Activated naive CD4-positive, alpha-beta T cell treated with anti-CD3 and anti-CD28 coated beads, Interleukin-2, amount 50 U/mL, for 24 hours (primary cell): ENCODE measurements at regions not wholly inside any gene's neighbourhood (a gene's known extent, or its start where the extent isn't known, plus 50 kb on each side); places are given as distances from the start of the nearest gene placed in this dataset.
"Not testable (repeated sequence)": the region's sequence is repeated elsewhere in the genome, so short reads cannot be mapped to it uniquely, and the experiment has no call there.

Experiments
- H3K27ac Mint-ChIP-seq: one replicate; pipeline ENCODE4 v1.8.0; 2021; ENCODE audit warnings: mild to moderate bottlenecking, mixed read lengths
- H3K27me3 Mint-ChIP-seq: one replicate; pipeline ENCODE4 v1.8.0; 2021; ENCODE audit warnings: mixed read lengths
- H3K36me3 Mint-ChIP-seq: one replicate; pipeline ENCODE4 v1.8.0; 2021; ENCODE audit warnings: mixed read lengths
- H3K4me1 Mint-ChIP-seq: one replicate; pipeline ENCODE4 v1.8.0; 2021; ENCODE audit warnings: mixed read lengths
- H3K4me3 Mint-ChIP-seq: one replicate; pipeline ENCODE4 v1.8.0; 2021; ENCODE audit warnings: mild to moderate bottlenecking, mixed read lengths
- H3K9me3 Mint-ChIP-seq: one replicate; pipeline ENCODE4 v1.8.0; 2021; ENCODE audit warnings: mixed read lengths

GRCh38 chr7:96770758-96771157, 61.1 kb upstream of the SEM1 start:
- no peaks in the 10 kb centered on the region for H3K4me1 Mint-ChIP-seq
- peaks cover 22% of the 10 kb centered on the region for H3K27me3 Mint-ChIP-seq
- peaks cover 5% of the 10 kb centered on the region for H3K9me3 Mint-ChIP-seq
- H3K36me3 Mint-ChIP-seq, result no peaks in the 10 kb centered on the region
- no peak overlapping the region for H3K27ac Mint-ChIP-seq
- no peak overlapping the region for H3K4me3 Mint-ChIP-seq

GRCh38 chr7:96772139-96772694, 62.6 kb upstream of the SEM1 start:
- Mint-ChIP-seq H3K27ac (no peak overlapping the region), H3K4me1 (no peaks in the 10 kb centered on the region), H3K4me3 (no peak overlapping the region), H3K27me3 (peaks cover 22% of the 10 kb centered on the region), H3K9me3 (peaks cover 5% of the 10 kb centered on the region), H3K36me3 (no peaks in the 10 kb centered on the region)

GRCh38 chr7:96773483-96773882, 63.8 kb upstream of the SEM1 start:
- H3K9me3 Mint-ChIP-seq, result peaks cover 5% of the 10 kb centered on the region

GRCh38 chr7:96774358-96774757, 64.7 kb upstream of the SEM1 start:
- Mint-ChIP-seq H3K27ac (no peak overlapping the region), H3K9me3 (no peaks in the 10 kb centered on the region), H3K36me3 (no peaks in the 10 kb centered on the region), H3K4me3 (no peak overlapping the region), H3K27me3 (peaks cover 19% of the 10 kb centered on the region), H3K4me1 (no peaks in the 10 kb centered on the region)

More at GRCh38 chr7:96773483-96773882, 63.8 kb upstream of the SEM1 start:
- no peaks in the 10 kb centered on the region for H3K36me3 Mint-ChIP-seq
- no peak overlapping the region for H3K27ac Mint-ChIP-seq
- peaks cover 21% of the 10 kb centered on the region for H3K27me3 Mint-ChIP-seq
- H3K4me1 Mint-ChIP-seq, result no peaks in the 10 kb centered on the region
- H3K4me3 Mint-ChIP-seq, result no peak overlapping the region

DNA sequence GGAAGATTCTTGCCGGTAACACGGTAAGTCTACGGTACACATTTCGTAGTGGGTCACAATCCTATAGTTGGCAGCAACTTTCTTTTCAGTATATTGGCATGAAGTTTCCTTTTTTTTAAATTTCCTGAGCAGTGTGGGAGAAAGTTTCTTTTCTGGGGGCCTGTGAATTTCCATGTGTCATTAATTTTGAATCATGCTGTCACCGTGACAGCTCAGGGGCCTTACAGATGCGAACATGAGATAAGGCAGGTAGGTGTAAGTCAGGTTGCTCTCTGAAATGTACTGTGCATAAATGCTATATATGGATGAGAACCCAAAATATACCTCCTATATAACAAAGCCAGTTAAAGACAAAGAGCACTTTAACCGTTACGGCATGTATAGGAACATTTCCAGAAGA, 65.4 kb upstream of the SEM1 start:
- Mint-ChIP-seq H3K36me3 (no peaks in the 10 kb centered on the region), H3K27me3 (peaks cover 15% of the 10 kb centered on the region), H3K4me3 (no peak overlapping the region), H3K9me3 (no peaks in the 10 kb centered on the region), H3K4me1 (no peaks in the 10 kb centered on the region), H3K27ac (no peak overlapping the region)

- H3K27me3 Mint-ChIP-seq, result peaks cover 11% of the 10 kb centered on the region
- H3K4me3 Mint-ChIP-seq, result no peak overlapping the region
- no peak overlapping the region for H3K27ac Mint-ChIP-seq
- H3K36me3 Mint-ChIP-seq, result no peaks in the 10 kb centered on the region
- H3K4me1 Mint-ChIP-seq, result peaks cover 5% of the 10 kb centered on the region
- H3K9me3 Mint-ChIP-seq, result no peaks in the 10 kb centered on the region
Measured at GRCh38 chr7:96778263-96778662, 68.6 kb upstream of the SEM1 start.

GRCh38 chr7:96781919-96782318, 72.3 kb upstream of the SEM1 start:
- H3K27ac Mint-ChIP-seq, result no peak overlapping the region
- H3K36me3 Mint-ChIP-seq, result no peaks in the 10 kb centered on the region
- no peaks in the 10 kb centered on the region for H3K9me3 Mint-ChIP-seq
- no peaks in the 10 kb centered on the region for H3K27me3 Mint-ChIP-seq
- no peak overlapping the region for H3K4me3 Mint-ChIP-seq
- peaks cover 5% of the 10 kb centered on the region for H3K4me1 Mint-ChIP-seq

GRCh38 chr7:96782686-96783298, 73.1 kb upstream of the SEM1 start:
- H3K36me3 Mint-ChIP-seq, H3K4me1 Mint-ChIP-seq, H3K27me3 Mint-ChIP-seq, H3K27ac Mint-ChIP-seq, H3K9me3 Mint-ChIP-seq, H3K4me3 Mint-ChIP-seq: not testable (repeated sequence)

GRCh38 chr7:96784597-96784996, 75.0 kb upstream of the SEM1 start:
- Mint-ChIP-seq H3K4me3 (no peak overlapping the region), H3K9me3 (no peaks in the 10 kb centered on the region), H3K36me3 (no peaks in the 10 kb centered on the region), H3K4me1 (peaks cover 5% of the 10 kb centered on the region), H3K27ac (no peak overlapping the region), H3K27me3 (no peaks in the 10 kb centered on the region)

- H3K4me3 Mint-ChIP-seq, result no peak overlapping the region
- peaks cover 5% of the 10 kb centered on the region for H3K4me1 Mint-ChIP-seq
- H3K27me3 Mint-ChIP-seq, result no peaks in the 10 kb centered on the region
- H3K27ac Mint-ChIP-seq, result no peak overlapping the region
- no peaks in the 10 kb centered on the region for H3K36me3 Mint-ChIP-seq
- no peaks in the 10 kb centered on the region for H3K9me3 Mint-ChIP-seq
Measured at GRCh38 chr7:96786261-96786997, 76.8 kb upstream of the SEM1 start.

DNA sequence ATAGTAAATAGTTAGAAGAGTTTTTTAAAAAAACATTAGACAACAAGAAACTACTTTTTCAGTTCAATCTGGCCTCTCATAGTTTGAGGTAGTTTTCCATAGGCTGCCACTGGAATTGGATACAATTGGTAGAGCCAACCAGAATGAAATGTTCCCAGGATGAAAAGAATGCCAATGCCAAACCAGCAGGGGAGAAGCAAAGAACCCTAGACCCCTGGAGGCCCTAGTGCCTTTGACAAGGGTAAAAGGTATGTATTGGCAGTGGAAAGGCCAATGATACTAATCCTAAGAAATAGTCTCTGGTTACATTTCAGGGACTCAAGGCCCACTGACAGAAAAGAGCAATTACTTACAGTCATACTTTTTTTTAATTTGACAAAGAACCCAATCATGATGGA, 77.4 kb upstream of the SEM1 start:
- no peaks in the 10 kb centered on the region for H3K9me3 Mint-ChIP-seq
- no peak overlapping the region for H3K27ac Mint-ChIP-seq
- no peaks in the 10 kb centered on the region for H3K27me3 Mint-ChIP-seq
- H3K4me3 Mint-ChIP-seq, result no peak overlapping the region
- H3K36me3 Mint-ChIP-seq, result no peaks in the 10 kb centered on the region
- peaks cover 2% of the 10 kb centered on the region for H3K4me1 Mint-ChIP-seq

GRCh38 chr7:96789914-96790313, 80.3 kb upstream of the SEM1 start:
- H3K36me3 Mint-ChIP-seq, result no peaks in the 10 kb centered on the region
- H3K9me3 Mint-ChIP-seq, result no peaks in the 10 kb centered on the region
- H3K27ac Mint-ChIP-seq, result no peak overlapping the region
- no peaks in the 10 kb centered on the region for H3K4me1 Mint-ChIP-seq
- H3K4me3 Mint-ChIP-seq, result no peak overlapping the region
- peaks cover 1% of the 10 kb centered on the region for H3K27me3 Mint-ChIP-seq

DNA sequence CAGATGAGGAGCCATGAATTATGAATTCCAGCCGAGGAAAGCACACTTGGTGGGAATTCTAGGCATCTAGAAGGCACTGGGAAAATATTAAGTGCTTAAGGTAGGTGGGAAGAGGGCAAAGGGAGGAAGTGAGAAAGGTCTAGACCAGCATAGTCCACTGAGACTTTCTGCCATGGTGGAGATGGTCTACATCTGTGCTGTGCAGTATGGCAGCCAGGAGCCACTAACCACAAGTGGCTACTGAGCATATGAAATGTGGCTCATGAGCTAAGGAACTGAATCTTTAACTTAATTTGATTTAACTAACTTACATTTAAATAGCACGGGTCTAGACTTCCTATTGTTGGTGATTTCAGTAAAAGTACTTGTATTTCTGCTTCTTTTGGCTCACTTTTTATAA, 82.5 kb upstream of the SEM1 start:
- H3K9me3 Mint-ChIP-seq, result no peaks in the 10 kb centered on the region
- peaks cover 1% of the 10 kb centered on the region for H3K27me3 Mint-ChIP-seq
- no peaks in the 10 kb centered on the region for H3K4me1 Mint-ChIP-seq
- H3K36me3 Mint-ChIP-seq, result no peaks in the 10 kb centered on the region
- H3K4me3 Mint-ChIP-seq, result no peak overlapping the region
- no peak overlapping the region for H3K27ac Mint-ChIP-seq

- no peaks in the 10 kb centered on the region for H3K4me1 Mint-ChIP-seq
- no peak overlapping the region for H3K27ac Mint-ChIP-seq
- peaks cover 3% of the 10 kb centered on the region for H3K27me3 Mint-ChIP-seq
- H3K4me3 Mint-ChIP-seq, result no peak overlapping the region
- H3K36me3 Mint-ChIP-seq, result no peaks in the 10 kb centered on the region
- no peaks in the 10 kb centered on the region for H3K9me3 Mint-ChIP-seq
Measured at GRCh38 chr7:96794063-96794462, 84.4 kb upstream of the SEM1 start.

GRCh38 chr7:96800122-96800521, 90.5 kb upstream of the SEM1 start:
- H3K27me3 Mint-ChIP-seq, result peaks cover 11% of the 10 kb centered on the region
- H3K27ac Mint-ChIP-seq, result no peak overlapping the region
- no peaks in the 10 kb centered on the region for H3K9me3 Mint-ChIP-seq
- H3K36me3 Mint-ChIP-seq, result no peaks in the 10 kb centered on the region
- no peak overlapping the region for H3K4me3 Mint-ChIP-seq
- no peaks in the 10 kb centered on the region for H3K4me1 Mint-ChIP-seq

- H3K4me1 Mint-ChIP-seq, result no peaks in the 10 kb centered on the region
- no peaks in the 10 kb centered on the region for H3K36me3 Mint-ChIP-seq
- H3K27me3 Mint-ChIP-seq, result peaks cover 11% of the 10 kb centered on the region
- H3K9me3 Mint-ChIP-seq, result no peaks in the 10 kb centered on the region
- H3K27ac Mint-ChIP-seq, result no peak overlapping the region
- H3K4me3 Mint-ChIP-seq, result no peak overlapping the region
Measured at GRCh38 chr7:96800824-96801223, 91.2 kb upstream of the SEM1 start.
